HuH-7 (cell line): ENCODE measurements at regions not wholly inside any gene's neighbourhood (a gene's known extent, or its start where the extent isn't known, plus 50 kb on each side); places are given as distances from the start of the nearest gene placed in this dataset.

Source experiments
- DNase-seq: peaks from one replicate; pipeline ENCODE4 v3.0.0; 2011; ENCODE audit warnings: low spot score

DNA sequence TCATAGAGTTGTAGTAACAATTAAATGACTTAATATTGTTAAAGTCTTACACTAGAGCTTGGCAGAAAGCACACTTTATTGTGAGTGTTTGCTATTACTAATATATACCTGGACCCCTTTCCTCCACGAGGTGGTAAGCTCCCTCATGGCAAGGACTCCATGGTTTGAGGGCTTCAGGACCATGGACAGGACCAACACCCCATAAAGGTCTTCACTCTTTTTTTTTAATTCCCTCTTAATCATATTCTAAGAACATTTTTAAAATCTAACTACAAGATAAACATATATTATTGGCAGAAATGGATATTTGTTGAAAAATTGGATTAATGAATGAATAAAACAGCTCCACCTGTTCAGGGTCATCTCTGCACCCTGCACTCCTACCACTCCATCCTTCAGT is 154.5 kb downstream of the CBLN1 start:
- no peak for DNase-seq

GRCh38 chr16:49121636-49122035 is 160.0 kb downstream of the CBLN1 start:
- DNase-seq: no peak

DNA sequence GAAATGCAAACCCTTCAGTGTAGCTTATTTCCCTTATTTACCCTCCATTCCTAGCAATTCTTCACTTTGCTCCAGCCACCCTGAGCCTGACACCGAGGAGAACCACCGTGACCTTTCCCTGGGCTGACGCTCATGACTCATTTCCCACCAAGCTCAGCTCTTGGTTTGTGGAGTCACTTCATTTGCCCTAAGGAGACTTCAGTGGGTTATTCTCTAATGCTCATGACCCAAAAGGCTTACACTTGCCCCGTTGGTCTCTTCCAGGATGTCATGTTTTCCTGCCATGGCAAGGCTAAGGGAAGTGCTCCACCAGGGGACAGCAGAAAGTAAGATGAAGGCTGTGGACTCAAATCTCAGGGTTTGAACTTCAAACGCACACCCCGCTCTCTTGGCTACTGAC is 161.0 kb downstream of the CBLN1 start:
- DNase-seq: no peak

DNA sequence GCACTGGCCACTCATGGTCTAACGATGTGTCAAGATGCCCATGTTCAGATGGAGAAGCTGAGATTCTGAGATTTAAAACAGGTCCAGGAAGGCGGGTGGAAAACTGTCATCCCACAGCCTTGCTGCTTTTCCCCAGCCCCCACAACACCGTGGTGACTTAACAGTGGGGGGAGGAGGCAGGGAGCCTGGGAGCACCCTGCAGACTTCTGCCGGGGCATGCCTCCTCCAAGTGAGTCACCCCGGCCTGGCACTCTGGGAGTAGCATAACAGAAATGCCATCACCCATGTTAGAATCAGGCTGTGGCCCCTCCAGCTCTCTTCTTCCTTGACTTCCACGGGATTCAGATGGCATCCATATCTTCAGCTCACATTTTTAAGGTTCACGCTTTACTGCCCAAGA is 164.8 kb downstream of the CBLN1 start:
- DNase-seq: no peak

DNA sequence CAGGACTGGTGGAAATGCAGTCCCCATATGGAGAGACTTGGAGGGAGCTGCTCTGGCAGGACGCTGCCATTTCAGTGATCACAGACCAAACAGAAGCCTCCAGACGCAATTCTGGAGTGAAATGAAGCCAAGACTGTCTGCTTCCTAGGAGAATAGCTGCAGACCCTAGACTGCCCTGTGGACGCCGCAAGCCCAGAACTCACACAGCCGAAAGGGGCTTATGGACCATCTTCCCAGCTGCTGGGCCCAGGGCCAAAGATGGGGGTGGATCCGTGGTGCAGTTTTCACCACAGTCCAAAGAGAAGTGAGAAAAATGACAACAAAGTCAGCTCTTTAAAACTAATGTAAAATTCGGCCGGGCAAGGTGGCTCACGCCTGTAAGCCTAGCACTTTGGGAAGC is 165.7 kb downstream of the CBLN1 start:
- no peak for DNase-seq

DNA sequence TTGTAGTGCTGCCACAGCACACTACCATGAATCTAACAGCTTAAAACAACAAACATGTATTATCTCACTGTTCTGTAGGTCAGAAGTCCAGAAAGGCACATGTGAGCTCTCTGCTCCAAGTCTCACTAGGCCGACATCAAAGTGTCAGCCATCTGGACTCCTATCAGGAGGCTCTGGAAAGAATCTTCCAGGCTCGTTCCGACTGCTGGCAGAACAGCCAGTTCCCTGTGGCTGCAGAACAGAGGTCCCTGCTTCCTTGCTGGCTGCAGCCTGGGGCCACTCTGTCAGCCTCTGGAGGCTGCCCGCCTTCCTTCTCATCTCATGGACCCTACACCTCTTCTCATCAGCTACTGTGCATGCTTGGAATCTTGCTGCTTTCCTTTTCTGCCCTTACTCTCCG is 168.9 kb downstream of the CBLN1 start:
- no peak for DNase-seq

- DNase-seq: no peak
Observed at GRCh38 chr16:49111351-49111750, 170.3 kb downstream of the CBLN1 start.

- DNase-seq: no peak
Observed at GRCh38 chr16:49108611-49109010, 173.0 kb downstream of the CBLN1 start.

- DNase-seq: no peak
Observed at GRCh38 chr16:49103298-49103697, 178.3 kb downstream of the CBLN1 start.

DNA sequence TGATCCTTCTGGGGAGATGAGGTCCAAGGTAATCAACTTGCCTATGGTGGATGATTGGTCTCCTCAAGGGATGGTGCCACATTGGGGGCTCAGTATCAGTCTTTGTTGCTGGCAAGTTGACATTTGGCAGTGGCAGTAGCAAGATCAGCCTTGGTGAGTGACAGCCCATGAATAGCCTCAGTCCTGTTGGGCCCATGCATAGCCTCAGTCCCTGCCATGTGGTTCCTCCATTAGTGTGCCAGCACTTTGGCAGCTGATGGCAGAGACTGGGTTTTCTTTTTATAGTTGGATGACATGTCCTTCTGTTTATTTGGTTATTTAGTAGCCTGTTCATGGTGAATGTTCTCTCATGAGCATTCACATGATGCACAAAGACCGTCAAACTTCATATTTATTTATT is 179.6 kb downstream of the CBLN1 start:
- DNase-seq: no peak

GRCh38 chr16:49100366-49100765 is 181.3 kb downstream of the CBLN1 start:
- DNase-seq: no peak

- DNase-seq: no peak
Observed at GRCh38 chr16:49097964-49098363, 183.7 kb downstream of the CBLN1 start.

- DNase-seq: no peak
Observed at GRCh38 chr16:49096176-49096945, 185.3 kb downstream of the CBLN1 start.

GRCh38 chr16:49095539-49095938 is 186.1 kb downstream of the CBLN1 start:
- no peak for DNase-seq

DNA sequence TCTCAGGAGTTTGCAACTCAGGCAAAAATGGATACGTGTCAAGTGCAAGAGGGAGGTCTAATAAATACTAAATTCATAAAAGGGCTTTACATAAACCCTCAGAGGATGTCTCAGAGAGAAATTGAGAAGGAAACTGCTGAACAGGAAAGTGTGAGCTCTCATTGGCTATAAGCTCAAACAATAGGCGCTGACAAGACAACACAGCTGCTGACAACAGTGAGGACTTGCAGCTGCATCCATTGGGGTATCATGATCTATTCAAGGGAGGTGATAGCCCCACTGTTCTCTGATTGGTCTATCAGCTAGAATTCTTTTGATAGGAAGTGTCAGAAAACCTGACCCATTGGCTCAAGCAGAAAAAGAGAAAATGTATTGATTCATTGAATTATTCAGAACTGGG is 187.2 kb downstream of the CBLN1 start:
- no peak for DNase-seq

- no peak for DNase-seq
Observed at GRCh38 chr16:49093939-49094338, 187.7 kb downstream of the CBLN1 start.

DNA sequence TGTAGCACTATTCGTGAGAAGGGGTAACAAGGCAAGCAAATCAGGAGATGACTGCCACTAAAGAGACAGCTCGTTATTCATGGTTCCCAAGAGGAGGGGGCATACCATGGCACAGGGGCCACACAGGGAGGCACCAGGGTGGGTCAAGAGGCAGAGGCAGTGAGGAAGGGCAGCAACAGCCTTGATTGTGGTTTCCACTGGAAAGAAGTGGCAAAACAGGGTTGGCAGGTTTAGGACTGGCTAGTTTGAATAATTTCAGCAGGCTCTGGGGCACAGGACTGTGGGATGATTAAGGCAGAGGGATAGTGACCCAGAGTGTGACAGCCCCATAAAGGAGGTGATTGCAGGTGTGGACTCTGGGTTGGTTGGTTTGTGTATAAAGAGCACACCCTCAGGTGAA is 188.9 kb downstream of the CBLN1 start:
- no peak for DNase-seq

GRCh38 chr16:49089533-49089932 is 192.1 kb downstream of the CBLN1 start:
- no peak for DNase-seq

DNA sequence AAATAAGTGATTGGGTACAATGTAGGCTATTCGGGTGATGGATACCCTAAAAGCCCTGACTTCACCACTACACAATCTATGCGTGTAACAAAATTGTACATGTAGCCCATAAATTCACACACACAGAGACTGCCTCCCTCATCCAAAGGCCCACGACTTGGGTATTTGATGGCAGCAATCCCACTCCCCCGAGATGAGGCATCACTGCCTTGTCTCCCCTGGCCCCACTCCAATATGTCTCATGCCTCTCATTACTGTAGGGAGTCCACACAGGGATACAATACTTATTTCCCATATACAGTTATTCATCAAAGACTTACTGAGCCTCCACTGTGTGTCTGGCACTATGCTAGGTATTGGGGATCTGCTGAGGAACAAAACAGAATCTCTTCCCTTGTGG is 192.6 kb downstream of the CBLN1 start:
- no peak for DNase-seq

DNA sequence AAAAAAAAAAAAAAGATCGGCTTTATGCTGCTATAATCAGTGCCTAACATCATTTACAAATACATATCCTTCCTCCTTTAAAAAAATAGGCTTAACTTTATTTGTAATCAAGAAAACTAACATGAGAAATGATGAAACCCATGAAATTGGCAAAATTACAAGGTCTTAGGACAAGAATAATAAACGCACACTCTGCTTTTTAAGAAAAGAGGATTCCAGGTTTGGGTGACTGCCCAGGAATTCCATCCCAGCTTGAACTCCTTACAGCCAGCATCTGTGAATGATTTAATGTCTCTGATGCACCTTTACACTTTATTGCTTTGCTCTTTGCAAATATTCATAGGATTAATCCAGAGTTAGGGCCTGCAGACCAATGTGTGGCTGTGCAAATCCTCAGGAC is 196.0 kb downstream of the CBLN1 start:
- DNase-seq: no peak

DNA sequence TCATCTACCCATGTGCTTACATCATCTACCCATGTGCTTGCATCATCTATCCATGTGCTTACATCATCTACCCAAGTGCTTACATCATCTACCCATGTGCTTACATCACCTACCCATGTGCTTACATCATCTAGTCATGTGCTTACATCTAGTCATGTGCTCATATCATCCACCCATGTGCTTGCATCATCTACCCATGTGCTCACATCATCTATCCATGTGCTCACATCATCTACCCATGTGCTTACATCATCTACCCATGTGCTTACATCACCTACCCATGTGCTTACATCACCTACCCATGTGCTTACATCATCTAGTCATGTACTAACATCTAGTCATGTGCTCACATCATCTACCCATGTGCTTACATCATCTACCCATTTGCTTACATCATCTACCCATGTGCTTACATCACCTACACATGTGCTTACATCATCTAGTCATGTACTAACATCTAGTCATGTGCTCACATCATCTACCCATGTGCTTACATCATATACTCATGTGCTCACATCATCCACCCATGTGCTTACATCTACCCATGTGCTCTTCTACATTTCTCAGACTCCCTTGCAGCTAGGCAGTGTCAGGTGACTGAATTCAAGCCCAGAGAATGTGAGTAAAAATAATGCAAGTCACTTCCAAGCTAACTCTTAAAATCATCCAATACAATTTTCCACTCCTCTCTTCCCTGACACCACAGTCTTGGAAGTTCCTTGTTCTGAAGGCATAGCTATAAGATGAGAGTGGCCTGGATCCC is 196.8 kb downstream of the CBLN1 start:
- DNase-seq: no peak

- DNase-seq: no peak
Observed at GRCh38 chr16:49081554-49081953, 200.1 kb downstream of the CBLN1 start.

DNA sequence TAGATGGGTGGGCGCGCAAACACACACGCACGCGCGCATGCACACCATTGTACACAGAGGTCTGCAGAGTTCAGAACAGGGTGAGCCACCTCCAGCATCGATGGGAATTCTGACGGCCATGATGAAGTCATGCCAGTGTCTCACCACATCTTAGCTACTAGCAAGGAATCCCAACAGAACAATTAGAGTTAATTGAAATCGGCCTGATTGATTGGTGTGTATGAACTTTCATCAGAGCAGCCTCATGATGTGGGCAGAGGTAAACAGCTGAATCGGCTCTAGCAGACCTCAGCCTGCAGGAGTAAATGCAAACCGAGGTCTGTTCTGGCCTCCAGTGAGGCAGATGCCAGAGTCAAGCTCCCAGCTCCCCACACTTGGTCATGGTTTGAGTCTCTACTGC is 200.6 kb downstream of the CBLN1 start:
- no peak for DNase-seq

DNA sequence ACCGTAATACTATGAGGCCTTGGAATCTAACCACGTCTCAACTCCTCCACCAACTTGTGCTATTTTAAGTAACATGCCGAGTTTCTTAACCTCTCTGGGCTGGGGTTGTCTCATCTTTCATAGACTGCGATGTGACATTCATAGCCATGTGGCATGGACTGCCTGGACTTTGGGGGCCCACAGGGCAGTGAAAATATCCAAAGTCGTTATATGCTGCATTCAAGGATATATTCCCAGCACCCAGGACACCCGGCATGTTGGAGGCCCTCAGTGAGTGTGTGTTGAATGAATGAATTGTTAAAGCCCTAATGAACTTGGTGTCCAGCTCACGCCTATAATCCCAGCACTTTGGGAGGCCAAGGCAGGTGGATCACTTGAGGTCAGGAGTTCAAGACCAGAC is 203.1 kb downstream of the CBLN1 start:
- DNase-seq: no peak
